ENCODE measurements at regions not wholly inside any gene's neighbourhood (a gene's known extent, or its start where the extent isn't known, plus 50 kb on each side); places are given as distances from the start of the nearest gene placed in this dataset.
"Not testable (repeated sequence)": the region's sequence is repeated elsewhere in the genome, so short reads cannot be mapped to it uniquely, and the experiment has no call there.

GRCh38 chr5:12665772-12666171, 761.5 kb upstream of the CTNND2 start:
- ATAC-seq (ENCODE audit: low read depth in 2 of 2); H3K4me3 ChIP-seq (ENCODE audit: low read depth, low read length); H3K4me3 Mint-ChIP-seq; H3K36me3 ChIP-seq (ENCODE audit: control insufficient read depth, insufficient read depth, low read length); H3K36me3 Mint-ChIP-seq; H3K9me3 ChIP-seq (ENCODE audit: control insufficient read depth in 2 of 2, low read length in 2 of 2); H3K27me3 Mint-ChIP-seq; H3K27ac ChIP-seq (ENCODE audit: insufficient read depth, low read length, poor library complexity, severe bottlenecking); DNase-seq; H3K27me3 ChIP-seq (ENCODE audit: control insufficient read depth, insufficient read depth, low read length); H3K4me1 ChIP-seq (ENCODE audit: control insufficient read depth, insufficient read depth, low read length, poor library complexity, severe bottlenecking); H3K27ac Mint-ChIP-seq; H3K4me1 Mint-ChIP-seq: not testable (repeated sequence)
- peaks cover 0 to 27% (median 15%) of the 10 kb centered on the region in 7 donors for H3K9me3 Mint-ChIP-seq

- Mint-ChIP-seq H3K27me3 (no peaks in the 10 kb centered on the region), H3K4me1 (no peaks in the 10 kb centered on the region), H3K27ac (no peak overlapping the region), H3K9me3 (peaks cover 0 to 30% (median 18%) of the 10 kb centered on the region in 7 donors), H3K4me3 (no peak overlapping the region), H3K36me3 (no peaks in the 10 kb centered on the region)
- no peak overlapping the region for H3K27ac ChIP-seq (ENCODE audit: insufficient read depth, low read length, poor library complexity, severe bottlenecking)
- DNase-seq (no peak), ATAC-seq (ENCODE audit: low read depth in 2 of 2) (no peak)
- H3K27me3 ChIP-seq (ENCODE audit: control insufficient read depth, insufficient read depth, low read length) = no peaks in the 10 kb centered on the region
- no peaks in the 10 kb centered on the region for H3K36me3 ChIP-seq (ENCODE audit: control insufficient read depth, insufficient read depth, low read length)
- H3K9me3 ChIP-seq (ENCODE audit: control insufficient read depth in 2 of 2, low read length in 2 of 2) = no peaks in the 10 kb centered on the region
- H3K4me3 ChIP-seq (ENCODE audit: low read depth, low read length) = no peak overlapping the region
- no peaks in the 10 kb centered on the region for H3K4me1 ChIP-seq (ENCODE audit: control insufficient read depth, insufficient read depth, low read length, poor library complexity, severe bottlenecking)
Observed at GRCh38 chr5:12662545-12663314, 758.5 kb upstream of the CTNND2 start.

GRCh38 chr5:12661617-12662370, 757.5 kb upstream of the CTNND2 start:
- Mint-ChIP-seq H3K27me3 (no peaks in the 10 kb centered on the region), H3K9me3 (peaks cover 0 to 29% (median 19%) of the 10 kb centered on the region in 7 donors), H3K4me3 (no peak overlapping the region), H3K27ac (no peak overlapping the region), H3K4me1 (no peaks in the 10 kb centered on the region), H3K36me3 (no peaks in the 10 kb centered on the region)
- DNase-seq (no peak), ATAC-seq (ENCODE audit: low read depth in 2 of 2) (no peak)
- Histone ChIP-seq H3K27ac (ENCODE audit: insufficient read depth, low read length, poor library complexity, severe bottlenecking) (no peak overlapping the region), H3K27me3 (ENCODE audit: control insufficient read depth, insufficient read depth, low read length) (no peaks in the 10 kb centered on the region), H3K9me3 (ENCODE audit: control insufficient read depth in 2 of 2, low read length in 2 of 2) (no peaks in the 10 kb centered on the region), H3K36me3 (ENCODE audit: control insufficient read depth, insufficient read depth, low read length) (no peaks in the 10 kb centered on the region), H3K4me3 (ENCODE audit: low read depth, low read length) (no peak overlapping the region), H3K4me1 (ENCODE audit: control insufficient read depth, insufficient read depth, low read length, poor library complexity, severe bottlenecking) (no peaks in the 10 kb centered on the region)

GRCh38 chr5:12660279-12661107, 756.2 kb upstream of the CTNND2 start:
- H3K9me3 Mint-ChIP-seq = peaks cover 0 to 29% (median 20%) of the 10 kb centered on the region in 7 donors
- not testable (repeated sequence) for H3K4me3 ChIP-seq (ENCODE audit: low read depth, low read length); H3K27me3 Mint-ChIP-seq; H3K36me3 Mint-ChIP-seq; H3K4me3 Mint-ChIP-seq; DNase-seq; H3K4me1 ChIP-seq (ENCODE audit: control insufficient read depth, insufficient read depth, low read length, poor library complexity, severe bottlenecking); ATAC-seq (ENCODE audit: low read depth in 2 of 2); H3K27me3 ChIP-seq (ENCODE audit: control insufficient read depth, insufficient read depth, low read length); H3K27ac Mint-ChIP-seq; H3K9me3 ChIP-seq (ENCODE audit: control insufficient read depth in 2 of 2, low read length in 2 of 2); H3K36me3 ChIP-seq (ENCODE audit: control insufficient read depth, insufficient read depth, low read length); H3K4me1 Mint-ChIP-seq; H3K27ac ChIP-seq (ENCODE audit: insufficient read depth, low read length, poor library complexity, severe bottlenecking)

GRCh38 chr5:12659686-12660085, 755.4 kb upstream of the CTNND2 start:
- H3K4me3 ChIP-seq (ENCODE audit: low read depth, low read length) = no peak overlapping the region
- no peaks in the 10 kb centered on the region for H3K36me3 Mint-ChIP-seq
- H3K4me1 Mint-ChIP-seq = no peaks in the 10 kb centered on the region
- ATAC-seq (ENCODE audit: low read depth in 2 of 2) = no peak
- peaks cover 0 to 29% (median 19%) of the 10 kb centered on the region in 7 donors for H3K9me3 Mint-ChIP-seq
- no peaks in the 10 kb centered on the region for H3K9me3 ChIP-seq (ENCODE audit: control insufficient read depth in 2 of 2, low read length in 2 of 2)
- H3K27me3 ChIP-seq (ENCODE audit: control insufficient read depth, insufficient read depth, low read length) = no peaks in the 10 kb centered on the region
- no peaks in the 10 kb centered on the region for H3K27me3 Mint-ChIP-seq
- H3K4me1 ChIP-seq (ENCODE audit: control insufficient read depth, insufficient read depth, low read length, poor library complexity, severe bottlenecking) = no peaks in the 10 kb centered on the region
- no peak overlapping the region for H3K27ac Mint-ChIP-seq
- DNase-seq = no peak
- H3K4me3 Mint-ChIP-seq = no peak overlapping the region
- no peak overlapping the region for H3K27ac ChIP-seq (ENCODE audit: insufficient read depth, low read length, poor library complexity, severe bottlenecking)
- H3K36me3 ChIP-seq (ENCODE audit: control insufficient read depth, insufficient read depth, low read length) = no peaks in the 10 kb centered on the region

GRCh38 chr5:12658871-12659446, 754.7 kb upstream of the CTNND2 start:
- H3K27ac ChIP-seq (ENCODE audit: insufficient read depth, low read length, poor library complexity, severe bottlenecking) = no peak overlapping the region
- DNase-seq = no peak
- Mint-ChIP-seq H3K9me3 (peaks cover 0 to 23% (median 16%) of the 10 kb centered on the region in 7 donors), H3K4me1 (no peaks in the 10 kb centered on the region), H3K27ac (no peak overlapping the region), H3K36me3 (no peaks in the 10 kb centered on the region), H3K27me3 (no peaks in the 10 kb centered on the region), H3K4me3 (no peak overlapping the region)
- no peak for ATAC-seq (ENCODE audit: low read depth in 2 of 2)
- H3K4me1 ChIP-seq (ENCODE audit: control insufficient read depth, insufficient read depth, low read length, poor library complexity, severe bottlenecking) = no peaks in the 10 kb centered on the region
- H3K9me3 ChIP-seq (ENCODE audit: control insufficient read depth in 2 of 2, low read length in 2 of 2) = no peaks in the 10 kb centered on the region
- H3K27me3 ChIP-seq (ENCODE audit: control insufficient read depth, insufficient read depth, low read length) = no peaks in the 10 kb centered on the region
- no peaks in the 10 kb centered on the region for H3K36me3 ChIP-seq (ENCODE audit: control insufficient read depth, insufficient read depth, low read length)
- H3K4me3 ChIP-seq (ENCODE audit: low read depth, low read length) = no peak overlapping the region

- H3K27me3 Mint-ChIP-seq; H3K4me3 Mint-ChIP-seq; H3K9me3 ChIP-seq (ENCODE audit: control insufficient read depth in 2 of 2, low read length in 2 of 2); H3K4me1 ChIP-seq (ENCODE audit: control insufficient read depth, insufficient read depth, low read length, poor library complexity, severe bottlenecking); H3K27ac Mint-ChIP-seq; H3K36me3 ChIP-seq (ENCODE audit: control insufficient read depth, insufficient read depth, low read length); DNase-seq; H3K36me3 Mint-ChIP-seq; H3K27me3 ChIP-seq (ENCODE audit: control insufficient read depth, insufficient read depth, low read length); H3K27ac ChIP-seq (ENCODE audit: insufficient read depth, low read length, poor library complexity, severe bottlenecking); H3K4me3 ChIP-seq (ENCODE audit: low read depth, low read length); ATAC-seq (ENCODE audit: low read depth in 2 of 2); H3K4me1 Mint-ChIP-seq: not testable (repeated sequence)
- peaks cover 0 to 19% (median 14%) of the 10 kb centered on the region in 7 donors for H3K9me3 Mint-ChIP-seq
Observed at GRCh38 chr5:12657914-12658474, 753.7 kb upstream of the CTNND2 start.
